IMR-90 (cell line): ENCODE measurements at regions not wholly inside any gene's neighbourhood (a gene's known extent, or its start where the extent isn't known, plus 50 kb on each side); places are given as distances from the start of the nearest gene placed in this dataset.

ENCODE experiments used
- ATAC-seq: fragments of 200-7000 bp; cut with Tn5 transposase; 2 replicates; pipeline ENCODE4 v1.9.1; 2020; ENCODE audit warnings: low read depth, mild to moderate bottlenecking, moderate library complexity
- BruUV-seq: library from RNA; stranded (reverse); fragments of 400-500 nt; replicated peaks from 2 replicates; lab custom pipeline; 2021; lab: Mats Ljungman, UMichigan
- CTCF ChIA-PET: fragments of 300-600 bp; formaldehyde crosslinking; extraction: SDS; loops from one replicate; lab custom pipeline; 2021; ENCODE audit warnings: antibody characterized with exemption; lab: Yijun Ruan, JAX
- POLR2A ChIA-PET: fragments of 300-600 bp; sonication (Branson Sonifier 250); formaldehyde crosslinking; loops from one replicate; lab custom pipeline; 2022; ENCODE audit warnings: antibody characterized with exemption; ENCODE audit not compliant: unreplicated experiment; lab: Charles Lee
- DNase-seq: peaks from one replicate; pipeline ENCODE4 v3.0.0; 2013
- H2AFZ ChIP-seq: replicated peaks from 2 replicates; pipeline ENCODE3; 2013; ENCODE audit warnings: low read length, mild to moderate bottlenecking; ENCODE audit not compliant: poor library complexity
- H2AK5ac ChIP-seq: 2 replicates; pipeline ENCODE4 v1.6.1; 2013; ENCODE audit warnings: low read depth, low read length, inconsistent platforms
- H2AK9ac ChIP-seq: replicated peaks from 2 replicates; pipeline ENCODE3; 2013; ENCODE audit warnings: mild to moderate bottlenecking, low read depth, low read length, moderate library complexity; ENCODE audit not compliant: poor library complexity
- H2BK120ac ChIP-seq: 2 replicates; pipeline ENCODE4 v1.6.1; 2013; ENCODE audit warnings: low read depth, low read length, inconsistent platforms
- H2BK15ac ChIP-seq: 3 replicates; pipeline ENCODE4 v1.6.1; 2013; ENCODE audit warnings: low read depth, low read length, inconsistent platforms
- H2BK20ac ChIP-seq: 2 replicates; pipeline ENCODE4 v1.6.1; 2013; ENCODE audit warnings: low read depth, mild to moderate bottlenecking, inconsistent platforms, low read length, moderate library complexity
- H2BK5ac ChIP-seq: 2 replicates; pipeline ENCODE4 v1.6.1; 2013; ENCODE audit warnings: mild to moderate bottlenecking, low read depth, low read length, inconsistent platforms; ENCODE audit not compliant: poor library complexity, severe bottlenecking
- H3K14ac ChIP-seq: replicated peaks from 2 replicates; pipeline ENCODE4 v1.6.1; 2013; ENCODE audit warnings: low read depth, low read length, inconsistent platforms
- H3K18ac ChIP-seq: 2 replicates; pipeline ENCODE4 v1.6.1; 2013; ENCODE audit warnings: low read depth, low read length, control low read depth
- H3K23ac ChIP-seq: 2 replicates; pipeline ENCODE4 v1.6.1; 2013; ENCODE audit warnings: low read depth, low read length, inconsistent platforms
- H3K27ac ChIP-seq: 2 replicates; pipeline ENCODE4 v1.5.1; 2013; ENCODE audit warnings: mild to moderate bottlenecking, control low read depth, low read length; ENCODE audit not compliant: insufficient read depth
- H3K27me3 ChIP-seq: 2 replicates; pipeline ENCODE4 v1.6.1; 2013; ENCODE audit warnings: low read length; ENCODE audit not compliant: control insufficient read depth, insufficient read depth
- H3K36me3 ChIP-seq: 2 replicates; pipeline ENCODE4 v1.6.1; 2013; ENCODE audit warnings: low read length, mixed read lengths; ENCODE audit not compliant: control insufficient read depth, insufficient read depth
- H3K4ac ChIP-seq: 2 replicates; pipeline ENCODE4 v1.6.1; 2013; ENCODE audit warnings: low read depth, low read length, inconsistent platforms
- H3K4me1 ChIP-seq: 2 replicates; pipeline ENCODE4 v1.6.1; 2013; ENCODE audit warnings: low read length, mixed read lengths; ENCODE audit not compliant: control insufficient read depth, insufficient read depth
- H3K4me2 ChIP-seq: 2 replicates; pipeline ENCODE4 v1.6.1; 2013; ENCODE audit warnings: low read depth, mild to moderate bottlenecking, control low read depth, low read length, moderate library complexity
- H3K4me3 ChIP-seq: 2 replicates; pipeline ENCODE4 v1.5.1; 2013; ENCODE audit warnings: low read depth, mild to moderate bottlenecking, control low read depth, low read length, moderate library complexity; ENCODE audit not compliant: insufficient read depth
- H3K56ac ChIP-seq: 2 replicates; pipeline ENCODE4 v1.6.1; 2013; ENCODE audit warnings: low read length, inconsistent platforms; ENCODE audit not compliant: insufficient read depth; ENCODE audit errors: extremely low read depth
- H3K79me1 ChIP-seq, 2 experiments: 2 replicates each; pipeline ENCODE4 v1.6.1; 2013; ENCODE audit warnings: low read length in 2 of 2, inconsistent platforms in 1 of 2, low read depth in 1 of 2
- H3K9ac ChIP-seq: 2 replicates; pipeline ENCODE4 v1.6.1; 2013; ENCODE audit warnings: low read depth, low read length, control low read depth
- H3K9me1 ChIP-seq: 2 replicates; pipeline ENCODE4 v1.6.1; 2013; ENCODE audit warnings: low read length, inconsistent platforms; ENCODE audit not compliant: insufficient read depth
- H3K9me3 ChIP-seq: 2 replicates; pipeline ENCODE4 v1.6.1; 2013; ENCODE audit warnings: low read length; ENCODE audit not compliant: control insufficient read depth, insufficient read depth
- H4K20me1 ChIP-seq: 2 replicates; pipeline ENCODE4 v1.6.1; 2013; ENCODE audit warnings: low read length, inconsistent platforms; ENCODE audit not compliant: insufficient read depth
- H4K5ac ChIP-seq: 2 replicates; pipeline ENCODE4 v1.6.1; 2013; ENCODE audit warnings: mild to moderate bottlenecking, low read depth, low read length, control low read depth
- H4K8ac ChIP-seq, 2 experiments: 2 replicates each; pipeline ENCODE4 v1.6.1; 2013; ENCODE audit warnings: low read depth in 2 of 2, low read length in 2 of 2, control low read depth in 1 of 2, inconsistent platforms in 1 of 2
- H4K91ac ChIP-seq: 2 replicates; pipeline ENCODE4 v1.6.1; 2013; ENCODE audit warnings: low read depth, low read length, inconsistent platforms; ENCODE audit not compliant: insufficient read depth
- BHLHE40 ChIP-seq: fragments of 150-350 bp; IDR thresholded peaks from 2 replicates; pipeline ENCODE4 v1.6.1; 2016; ENCODE audit warnings: mild to moderate bottlenecking, low read depth, low read length
- CEBPB ChIP-seq: IDR thresholded peaks from 2 replicates; pipeline ENCODE4 v1.6.1; 2012; ENCODE audit warnings: low read depth, low read length, improper control_type of control experiment
- CHD1 ChIP-seq: IDR thresholded peaks from 2 replicates; pipeline ENCODE4 v1.6.1; 2012; ENCODE audit warnings: low read depth, low read length, improper control_type of control experiment
- CTCF ChIP-seq: conservative IDR thresholded peaks from 2 replicates; pipeline ENCODE4 v1.5.1; 2012; ENCODE audit warnings: mild to moderate bottlenecking, low read depth, low read length, improper control_type of control experiment
- ELK1 ChIP-seq: fragments of 150-350 bp; IDR thresholded peaks from 2 replicates; pipeline ENCODE4 v1.6.1; 2016; ENCODE audit warnings: low read depth, mild to moderate bottlenecking, low read length, moderate library complexity, borderline replicate concordance
- FOS ChIP-seq: fragments of 150-350 bp; IDR thresholded peaks from 2 replicates; pipeline ENCODE4 v1.6.1; 2016; ENCODE audit warnings: low read depth, low read length
- MAFK ChIP-seq: IDR thresholded peaks from 2 replicates; pipeline ENCODE4 v1.6.1; 2012; ENCODE audit warnings: low read depth, low read length, improper control_type of control experiment
- MAZ ChIP-seq: IDR thresholded peaks from 2 replicates; pipeline ENCODE4 v1.6.1; 2012; ENCODE audit warnings: low read depth, mild to moderate bottlenecking, low read length, improper control_type of control experiment, moderate library complexity, borderline replicate concordance
- MXI1 ChIP-seq: IDR thresholded peaks from 2 replicates; pipeline ENCODE4 v1.6.1; 2012; ENCODE audit warnings: low read depth, mild to moderate bottlenecking, low read length, moderate library complexity, borderline replicate concordance
- NFE2L2 ChIP-seq: fragments of 150-350 bp; IDR thresholded peaks from 2 replicates; pipeline ENCODE4 v1.6.1; 2016; ENCODE audit warnings: low read depth, mild to moderate bottlenecking, low read length
- POLR2A ChIP-seq: IDR thresholded peaks from 2 replicates; pipeline ENCODE4 v1.6.1; 2012; ENCODE audit warnings: mild to moderate bottlenecking, low read depth, low read length
- RAD21 ChIP-seq: IDR thresholded peaks from 2 replicates; pipeline ENCODE4 v1.6.1; 2012; ENCODE audit warnings: low read length, improper control_type of control experiment
- RCOR1 ChIP-seq: IDR thresholded peaks from 2 replicates; pipeline ENCODE4 v1.6.1; 2012; ENCODE audit warnings: mild to moderate bottlenecking, low read length, improper control_type of control experiment; ENCODE audit not compliant: insufficient replicate concordance
- RFX5 ChIP-seq: IDR thresholded peaks from 2 replicates; pipeline ENCODE4 v1.8.0; 2012; ENCODE audit warnings: low read depth, mild to moderate bottlenecking, low read length, moderate library complexity
- SMC3 ChIP-seq: fragments of 150-350 bp; IDR thresholded peaks from 2 replicates; pipeline ENCODE4 v1.6.1; 2016; ENCODE audit warnings: low read depth, mild to moderate bottlenecking, antibody characterized with exemption, low read length, moderate library complexity
- USF2 ChIP-seq: fragments of 150-350 bp; IDR thresholded peaks from 2 replicates; pipeline ENCODE4 v1.6.1; 2017; ENCODE audit warnings: mild to moderate bottlenecking, antibody characterized with exemption, low read length, low read depth
- WGBS, 2 experiments: methylation state at CpG; one replicate each; pipeline versions ENCODE4 v1.1.5 to v1.1.7; 2013; ENCODE audit warnings: missing lambda C conversion rate in 2 of 2; ENCODE audit not compliant: insufficient read length in 1 of 2; ENCODE audit errors: extremely low coverage in 2 of 2; 5-methylcytosine and 5-hydroxymethylcytosine counted together
- dilution Hi-C: fragments of 300-500 bp; cut with HindIII; formaldehyde crosslinking; loops from one replicate; pipeline ENCODE4 v1.14.3; 2018; ENCODE audit warnings: low sequenced_read_pairs; ENCODE audit not compliant: unreplicated experiment
- in situ Hi-C: fragments of 300-500 bp; cut with MboI; formaldehyde crosslinking; loops from 3 replicates; pipeline ENCODE4 v1.14.3; 2019; ENCODE audit warnings: low sequenced_read_pairs, inconsistent platforms, mixed read lengths
- intact Hi-C: fragments of 100-400 bp; cut with micrococcal nuclease; formaldehyde crosslinking; loops from 2 replicates; pipeline ENCODE4 v1.10.0; 2022

GRCh38 chr12:68529869-68530268, 80.8 kb upstream of the RAP1B start:
- Histone ChIP-seq H2BK15ac (no peak overlapping the region), H3K4me2 (no peak overlapping the region), H2AK5ac (no peak overlapping the region), H3K36me3 (no peaks in the 10 kb centered on the region), H4K8ac (no peak overlapping the region), H2BK120ac (no peak overlapping the region), H2BK5ac (no peak overlapping the region), H2AFZ (no peak overlapping the region), H3K23ac (no peak overlapping the region), H2BK20ac (no peak overlapping the region), H3K79me1 (no peaks in the 10 kb centered on the region), H3K9me1 (no peaks in the 10 kb centered on the region), H2AK9ac (no peak overlapping the region), H4K5ac (no peak overlapping the region), H3K4me1 (no peaks in the 10 kb centered on the region; the same call in 1 of the 2 replicates), H4K20me1 (no peaks in the 10 kb centered on the region), H3K14ac (no peak overlapping the region), H3K27me3 (no peaks in the 10 kb centered on the region), H3K9me3 (no peaks in the 10 kb centered on the region; the same call in 1 of the 2 replicates), H3K4ac (no peak overlapping the region; the same call in 1 of the 2 replicates), H3K27ac (no peak overlapping the region), H3K18ac (no peak overlapping the region), H3K4me3 (no peak overlapping the region), H3K56ac (no peak overlapping the region), H4K91ac (no peak overlapping the region), H3K9ac (no peak overlapping the region)
- no CpG with 5 or more reads among the region's 5 CpGs for WGBS, 2 experiments
- DNase-seq: no peak
- intact Hi-C loops: no loop called here
- TF ChIP-seq BHLHE40: no peak
- TF ChIP-seq SMC3: no peak
- no peak for TF ChIP-seq POLR2A
- no peak for TF ChIP-seq CEBPB
- TF ChIP-seq CHD1: no peak
- TF ChIP-seq RFX5: no peak
- TF ChIP-seq MXI1: no peak
- TF ChIP-seq FOS: no peak
- TF ChIP-seq MAZ: no peak
- no peak for TF ChIP-seq MAFK
- TF ChIP-seq ELK1: no peak
- no peak for TF ChIP-seq CTCF
- no peak for TF ChIP-seq NFE2L2
- no peak for TF ChIP-seq USF2
- TF ChIP-seq RAD21: no peak
- TF ChIP-seq RCOR1: no peak
- ChIA-PET POLR2A (no interaction called here), CTCF (interaction anchor here (1.0 kb wide), 1 partner anchor 9 kb away, joined by 3 read pairs; no protein-coding TSS in a partner anchor)
- dilution Hi-C loops: no loop called here
- ATAC-seq: no peak
- no TSS peak for BruUV-seq
- in situ Hi-C loops: no loop called here
